T-helper 1 cell (primary cell): ENCODE measurements at regions not wholly inside any gene's neighbourhood (a gene's known extent, or its start where the extent isn't known, plus 50 kb on each side); places are given as distances from the start of the nearest gene placed in this dataset.
"Not testable (repeated sequence)": the region's sequence is repeated elsewhere in the genome, so short reads cannot be mapped to it uniquely, and the experiment has no call there.

Source experiments
- DNase-seq, 5 donors: peaks; one replicate each; pipeline ENCODE4 v3.0.0-alpha.2; 2012 to 2020

DNA sequence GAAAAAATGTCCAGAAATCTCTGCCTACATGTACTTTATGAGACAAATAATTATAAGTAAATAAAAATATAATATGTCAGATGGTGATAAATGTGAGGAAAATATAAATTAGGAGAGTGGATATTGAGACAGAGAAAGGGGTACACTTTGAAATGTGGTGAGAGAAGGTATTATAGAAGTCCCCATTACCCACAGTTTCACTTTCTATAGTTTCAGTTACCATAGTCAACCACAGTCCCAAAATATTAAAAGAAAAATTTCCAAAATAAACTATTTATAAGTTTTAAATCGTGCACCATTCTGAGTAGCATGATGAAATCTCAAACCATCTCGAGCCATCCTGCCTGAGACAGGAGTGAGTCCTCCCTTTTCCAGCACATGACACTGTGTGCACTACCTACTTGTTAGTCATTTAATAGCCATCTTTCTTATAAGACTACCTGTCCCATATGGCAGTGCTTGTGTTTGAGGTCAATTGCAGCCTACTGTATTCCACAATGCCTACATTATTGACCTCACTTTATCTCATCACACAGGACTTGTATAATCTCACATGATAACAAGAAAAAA lies 653.7 kb downstream of the DACH1 start:
- DNase-seq: no peak

DNA sequence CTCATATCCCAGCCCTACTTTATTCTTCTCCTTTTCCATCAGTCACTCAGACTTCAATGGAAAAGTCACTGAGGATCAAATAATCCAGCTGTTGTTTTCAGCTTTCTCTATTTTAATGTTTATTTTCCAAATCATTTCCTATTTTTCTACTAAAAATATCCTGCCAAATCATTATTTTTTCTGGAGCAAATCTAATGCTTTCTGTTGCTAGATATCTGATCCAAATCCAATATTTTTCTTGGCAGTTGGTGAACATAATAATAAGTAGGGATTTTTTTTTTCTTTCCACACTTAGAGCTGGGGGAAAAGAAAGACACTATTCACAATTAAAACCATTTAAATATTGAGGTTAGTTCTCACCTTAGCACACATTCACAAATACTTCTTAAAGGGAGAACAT lies 656.1 kb downstream of the DACH1 start:
- no peak for DNase-seq

DNA sequence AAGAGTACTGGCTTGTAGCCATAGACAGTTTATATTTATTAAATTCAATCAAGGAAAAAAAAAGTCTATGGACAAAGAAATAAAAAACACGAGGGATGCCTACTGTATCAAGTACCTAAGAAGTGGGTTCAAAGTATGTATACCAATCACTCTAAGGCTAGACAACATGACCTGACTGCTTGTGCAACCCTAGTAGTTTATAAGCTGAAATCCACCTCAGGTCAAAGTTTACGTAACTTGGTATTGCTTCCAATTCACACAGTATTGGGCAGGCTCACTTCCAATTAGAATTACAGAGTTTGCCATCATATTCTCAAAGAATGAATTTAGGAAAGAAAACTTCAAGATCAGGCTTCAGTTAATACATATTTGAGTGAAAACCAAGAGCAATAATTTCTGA lies 657.8 kb downstream of the DACH1 start:
- no peak for DNase-seq

GRCh38 chr13:71184583-71184982 lies 682.4 kb downstream of the DACH1 start:
- not testable (repeated sequence) for DNase-seq

- not testable (repeated sequence) for DNase-seq
Observed at GRCh38 chr13:71183352-71183751, 683.7 kb downstream of the DACH1 start.

- DNase-seq: no peak
Observed at GRCh38 chr13:71171740-71172139, 695.3 kb downstream of the DACH1 start.

GRCh38 chr13:71169180-71169579 lies 697.8 kb downstream of the DACH1 start:
- no peak for DNase-seq

- DNase-seq: no peak
Observed at GRCh38 chr13:71156550-71156949, 710.5 kb downstream of the DACH1 start.

- no peak for DNase-seq
Observed at GRCh38 chr13:71149498-71150363, 717.3 kb downstream of the DACH1 start.

GRCh38 chr13:71149046-71149445 lies 718.0 kb downstream of the DACH1 start:
- no peak for DNase-seq

DNA sequence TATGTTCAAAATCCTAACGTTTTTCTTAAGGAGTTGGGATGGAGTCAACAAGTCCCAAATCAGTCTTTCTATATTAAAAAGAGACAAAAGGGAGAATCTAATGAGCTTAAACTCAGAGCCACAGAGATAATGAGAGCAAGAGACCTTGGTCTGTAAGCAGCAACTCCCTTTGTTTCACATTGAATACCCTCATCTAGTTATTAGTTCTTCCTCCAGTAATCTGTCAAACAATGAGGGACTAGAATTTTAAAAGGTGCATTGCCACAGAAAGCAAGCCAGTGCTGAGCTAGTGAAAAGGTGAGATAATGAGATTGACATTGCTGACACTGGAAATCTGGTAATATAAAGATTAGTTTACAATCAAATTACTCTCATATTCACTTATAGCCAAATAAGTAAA lies 718.6 kb downstream of the DACH1 start:
- no peak for DNase-seq

DNA sequence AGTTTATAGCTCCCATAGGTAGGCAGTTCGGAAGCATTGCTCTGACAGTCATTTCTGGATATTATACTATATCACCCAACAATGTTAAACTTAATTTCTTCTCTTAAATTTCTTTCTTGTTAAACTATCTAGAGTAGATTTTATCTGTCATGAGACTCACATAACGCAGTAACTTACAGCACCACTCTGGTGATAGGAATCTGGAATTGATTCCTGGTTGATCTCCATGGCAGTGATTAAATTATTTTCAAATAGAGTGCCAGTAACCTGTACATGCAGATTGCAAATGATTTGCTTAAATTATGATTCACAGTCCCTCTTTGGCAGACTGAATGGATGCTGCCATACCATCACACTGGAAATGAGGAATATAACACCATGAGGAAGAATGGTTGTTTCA lies 722.1 kb downstream of the DACH1 start:
- no peak for DNase-seq

GRCh38 chr13:71137101-71137500 lies 729.9 kb downstream of the DACH1 start:
- DNase-seq: no peak

DNA sequence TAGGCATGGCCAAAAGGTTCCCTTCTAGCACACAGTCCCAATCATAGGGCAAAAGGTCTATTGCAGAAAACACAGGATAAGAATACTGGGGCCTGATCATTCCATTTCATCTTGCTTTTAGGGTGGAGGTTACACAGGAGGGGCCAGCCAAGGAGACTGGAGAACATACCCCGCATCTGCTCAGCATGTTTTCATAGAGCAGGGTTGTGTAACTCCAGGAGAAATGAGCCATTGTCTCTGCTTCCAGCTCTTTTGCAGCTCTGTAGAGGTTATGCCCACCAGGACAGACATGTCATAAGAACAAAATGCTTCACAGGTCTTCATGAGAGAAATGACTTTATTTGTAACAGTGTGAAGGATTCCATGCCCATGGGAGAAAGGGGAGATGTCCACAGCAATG lies 742.8 kb downstream of the DACH1 start:
- no peak for DNase-seq

DNA sequence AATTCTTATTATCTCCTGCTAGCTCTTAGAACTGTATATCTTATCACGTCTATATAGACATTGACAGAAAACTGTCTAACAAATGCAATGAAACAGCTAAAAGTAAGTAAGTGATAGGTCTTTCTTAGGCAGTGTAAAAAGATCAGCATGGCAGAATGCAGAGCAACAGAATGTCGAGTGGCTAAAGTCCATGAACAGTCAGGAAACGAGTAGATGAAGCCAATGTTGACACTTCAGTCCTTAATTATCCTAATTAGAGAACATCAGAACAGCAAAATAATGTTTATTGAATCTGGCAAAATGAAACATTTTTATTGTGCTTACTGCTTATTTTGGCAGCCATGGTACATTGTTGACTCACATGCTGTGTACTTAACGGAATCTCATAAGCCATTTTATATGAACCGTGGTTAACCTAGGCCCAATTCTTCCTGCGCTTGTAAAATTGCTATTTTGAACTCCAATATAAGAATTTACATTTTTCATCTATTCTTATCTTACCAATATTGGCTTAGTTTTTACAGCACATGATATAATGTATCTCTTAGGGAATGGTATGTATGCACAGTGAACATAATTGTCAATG lies 748.1 kb downstream of the DACH1 start:
- no peak for DNase-seq

DNA sequence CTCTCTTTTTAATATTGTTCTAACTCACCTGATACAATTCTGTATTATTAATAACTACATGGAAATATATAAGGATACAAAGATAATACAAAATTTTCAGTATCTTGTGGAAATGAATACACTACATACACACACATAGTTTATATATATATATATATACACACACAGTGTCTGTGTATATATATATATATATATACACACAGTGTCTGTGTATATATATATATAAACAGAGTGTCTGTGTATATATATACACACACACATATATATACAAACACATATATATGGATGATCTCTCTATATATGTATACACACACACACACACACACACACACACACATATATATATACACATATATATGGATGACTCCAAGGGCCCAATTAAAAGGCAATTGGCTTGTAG lies 749.1 kb downstream of the DACH1 start:
- DNase-seq: no peak

DNA sequence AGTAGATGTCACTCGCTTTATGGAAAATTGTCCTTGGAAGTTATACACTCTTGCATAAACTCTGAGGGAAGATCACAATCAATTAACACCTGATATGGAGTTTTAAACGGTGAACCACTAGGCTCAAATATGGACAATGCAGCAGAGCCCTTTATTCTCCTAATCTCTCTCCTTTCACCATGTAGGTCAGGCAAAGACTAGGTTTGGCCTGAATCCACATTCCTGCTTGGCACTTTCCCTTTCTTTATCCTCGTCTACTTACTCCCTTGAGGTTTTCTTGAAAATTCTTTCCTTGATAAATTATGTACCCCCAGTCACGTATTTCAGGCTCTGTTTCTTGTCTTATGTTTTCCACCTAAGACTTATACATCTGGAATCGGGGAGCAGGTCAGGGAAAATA lies 751.7 kb downstream of the DACH1 start:
- no peak for DNase-seq

- no peak for DNase-seq
Observed at GRCh38 chr13:71096421-71096820, 770.6 kb downstream of the DACH1 start.

DNA sequence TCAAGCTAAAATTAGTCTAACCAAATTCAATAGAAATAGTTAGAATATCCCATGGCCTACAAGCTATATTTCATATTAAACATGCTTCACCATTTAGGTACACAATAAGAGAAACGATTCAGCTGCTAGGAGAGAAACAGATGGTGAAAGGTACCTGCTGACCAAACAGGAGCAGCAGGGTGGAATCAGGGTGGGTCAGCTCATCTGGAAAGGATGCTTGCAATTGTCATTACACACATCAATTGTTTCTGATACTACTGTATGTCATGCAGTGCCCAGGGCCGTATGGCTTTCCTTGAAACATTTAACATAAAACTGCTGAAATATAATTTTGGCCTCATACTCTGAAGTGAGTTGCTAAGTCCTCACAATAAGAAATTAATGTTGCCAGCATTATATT lies 776.0 kb downstream of the DACH1 start:
- no peak for DNase-seq

DNA sequence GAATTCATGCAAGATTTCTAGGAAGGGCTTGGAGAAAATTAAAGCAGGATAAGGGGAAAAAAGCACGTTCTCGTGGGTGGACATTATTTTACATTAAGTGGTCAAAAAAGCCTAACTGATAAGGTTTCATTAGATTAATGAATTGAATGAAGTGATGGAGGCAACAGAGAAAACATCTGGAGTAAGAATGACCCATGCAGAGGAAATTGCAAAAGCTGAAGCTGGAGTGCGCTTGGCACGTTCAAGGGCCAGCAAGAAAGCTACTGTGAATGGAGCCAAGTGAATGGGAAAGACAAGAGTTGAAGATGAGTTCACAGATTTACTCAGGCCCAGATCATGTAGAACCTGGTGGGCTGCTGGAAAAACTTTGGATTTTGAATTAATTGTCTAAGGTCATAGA lies 777.9 kb downstream of the DACH1 start:
- no peak for DNase-seq

DNA sequence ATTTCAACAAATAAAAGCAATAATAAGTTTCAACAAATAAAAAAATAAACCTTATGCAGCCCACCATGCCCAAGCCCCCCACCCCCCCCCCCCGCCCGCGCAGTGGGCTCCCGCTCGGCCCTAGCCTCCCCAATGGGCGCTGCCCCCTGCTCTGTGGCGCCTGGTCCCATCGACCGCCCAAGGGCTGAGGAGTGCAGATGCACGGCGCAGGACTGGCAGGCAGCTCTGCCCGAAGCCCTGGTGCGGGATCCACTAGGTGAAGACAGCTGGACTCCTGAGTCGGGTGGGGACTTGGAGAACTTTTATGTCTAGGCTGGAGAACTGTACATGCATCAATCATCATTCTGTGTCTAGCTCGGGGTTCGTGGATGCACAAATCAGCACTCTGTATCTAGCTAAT lies 779.6 kb downstream of the DACH1 start:
- no peak for DNase-seq

DNA sequence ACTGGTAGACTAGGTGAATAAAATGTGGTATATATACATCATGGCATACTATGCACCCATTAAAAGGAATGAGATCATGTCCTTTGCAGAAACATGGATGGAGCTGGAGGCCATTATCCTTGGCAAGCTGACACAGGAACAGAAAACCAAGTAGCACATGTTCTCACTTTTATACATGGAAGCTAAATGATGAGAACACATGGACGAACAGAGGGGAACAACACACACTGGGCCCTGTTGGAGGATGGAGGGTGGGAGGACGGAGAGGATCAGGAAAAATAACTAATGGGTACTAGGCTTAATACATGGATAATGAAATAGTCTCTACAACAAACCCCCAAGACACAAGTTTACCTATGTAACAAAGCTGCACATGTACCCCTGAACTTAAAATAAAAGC lies 780.0 kb downstream of the DACH1 start:
- no peak for DNase-seq

DNA sequence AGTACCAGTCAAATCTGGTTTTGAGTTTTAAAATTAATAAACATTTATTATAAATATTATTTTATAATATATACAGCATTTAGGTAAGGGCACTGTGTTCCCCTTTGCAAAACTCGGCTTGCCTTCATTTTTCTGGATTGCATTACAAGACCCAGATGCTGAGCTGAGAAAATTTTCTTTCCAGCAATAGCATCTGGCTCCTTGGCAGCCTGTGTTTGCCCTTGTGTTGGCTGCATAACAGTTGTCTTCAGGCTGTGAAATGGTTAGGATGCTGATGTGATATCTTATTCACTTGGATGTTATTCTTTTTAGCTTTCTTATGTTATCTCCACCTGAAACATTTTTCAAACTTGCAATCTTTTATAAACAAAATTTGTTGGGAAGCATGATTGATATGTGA lies 784.4 kb downstream of the DACH1 start:
- DNase-seq: no peak

- DNase-seq: no peak
Observed at GRCh38 chr13:71079638-71080037, 787.4 kb downstream of the DACH1 start.
